ENCODE measurements at regions not wholly inside any gene's neighbourhood (a gene's known extent, or its start where the extent isn't known, plus 50 kb on each side); places are given as distances from the start of the nearest gene placed in this dataset.

DNA sequence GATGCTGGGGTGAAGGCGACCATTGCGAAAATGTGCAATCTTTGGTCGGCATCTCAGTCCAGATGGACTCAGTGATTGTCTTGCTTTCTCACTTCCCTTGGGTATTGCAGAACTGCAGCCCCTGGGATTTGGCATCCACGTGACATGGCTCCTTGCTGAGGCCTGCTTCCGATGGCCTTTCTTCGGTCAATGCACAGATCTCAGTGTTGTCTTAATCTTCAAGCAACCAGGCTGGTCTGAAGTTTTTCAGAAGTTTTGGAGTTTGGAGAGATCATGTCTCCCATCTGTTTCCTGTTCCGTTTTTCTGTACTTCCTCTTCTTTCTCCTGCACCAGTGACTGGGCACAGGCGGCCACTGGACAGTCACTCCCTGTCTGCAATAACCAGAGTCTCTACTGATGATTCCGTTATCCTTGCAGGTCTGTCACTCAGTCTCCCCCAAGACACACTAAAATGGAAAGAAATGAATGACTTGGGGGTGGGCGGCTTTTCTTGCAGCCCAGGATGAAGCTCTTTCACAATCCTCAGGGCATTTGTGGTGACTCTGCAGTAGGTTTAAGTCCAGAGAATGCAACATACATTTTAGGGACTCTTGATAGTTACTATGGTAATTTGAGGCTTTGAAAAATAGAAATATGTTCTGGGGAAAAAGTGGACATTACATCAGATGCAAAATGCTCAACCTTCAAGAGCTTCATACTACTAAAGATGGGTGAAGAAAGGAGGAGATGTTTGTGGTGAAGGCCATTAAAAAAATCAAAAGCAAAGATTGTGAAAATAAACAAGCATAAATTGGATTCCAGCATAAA is 106.3 kb upstream of the ZFHX3 start:
- H3K4me3 ChIP-seq (ENCODE audit: low read depth, low read length) = no peak overlapping the region
- DNase-seq (ENCODE audit: low read depth) = no peak
- TF ChIP-seq, protein P1, sequence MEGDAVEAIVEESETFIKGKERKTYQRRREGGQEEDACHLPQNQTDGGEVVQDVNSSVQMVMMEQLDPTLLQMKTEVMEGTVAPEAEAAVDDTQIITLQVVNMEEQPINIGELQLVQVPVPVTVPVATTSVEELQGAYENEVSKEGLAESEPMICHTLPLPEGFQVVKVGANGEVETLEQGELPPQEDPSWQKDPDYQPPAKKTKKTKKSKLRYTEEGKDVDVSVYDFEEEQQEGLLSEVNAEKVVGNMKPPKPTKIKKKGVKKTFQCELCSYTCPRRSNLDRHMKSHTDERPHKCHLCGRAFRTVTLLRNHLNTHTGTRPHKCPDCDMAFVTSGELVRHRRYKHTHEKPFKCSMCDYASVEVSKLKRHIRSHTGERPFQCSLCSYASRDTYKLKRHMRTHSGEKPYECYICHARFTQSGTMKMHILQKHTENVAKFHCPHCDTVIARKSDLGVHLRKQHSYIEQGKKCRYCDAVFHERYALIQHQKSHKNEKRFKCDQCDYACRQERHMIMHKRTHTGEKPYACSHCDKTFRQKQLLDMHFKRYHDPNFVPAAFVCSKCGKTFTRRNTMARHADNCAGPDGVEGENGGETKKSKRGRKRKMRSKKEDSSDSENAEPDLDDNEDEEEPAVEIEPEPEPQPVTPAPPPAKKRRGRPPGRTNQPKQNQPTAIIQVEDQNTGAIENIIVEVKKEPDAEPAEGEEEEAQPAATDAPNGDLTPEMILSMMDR (IDR thresholded peaks at IDR 0.05; ENCODE audit: control insufficient read depth, extremely low read depth, insufficient read depth) = no peak

DNA sequence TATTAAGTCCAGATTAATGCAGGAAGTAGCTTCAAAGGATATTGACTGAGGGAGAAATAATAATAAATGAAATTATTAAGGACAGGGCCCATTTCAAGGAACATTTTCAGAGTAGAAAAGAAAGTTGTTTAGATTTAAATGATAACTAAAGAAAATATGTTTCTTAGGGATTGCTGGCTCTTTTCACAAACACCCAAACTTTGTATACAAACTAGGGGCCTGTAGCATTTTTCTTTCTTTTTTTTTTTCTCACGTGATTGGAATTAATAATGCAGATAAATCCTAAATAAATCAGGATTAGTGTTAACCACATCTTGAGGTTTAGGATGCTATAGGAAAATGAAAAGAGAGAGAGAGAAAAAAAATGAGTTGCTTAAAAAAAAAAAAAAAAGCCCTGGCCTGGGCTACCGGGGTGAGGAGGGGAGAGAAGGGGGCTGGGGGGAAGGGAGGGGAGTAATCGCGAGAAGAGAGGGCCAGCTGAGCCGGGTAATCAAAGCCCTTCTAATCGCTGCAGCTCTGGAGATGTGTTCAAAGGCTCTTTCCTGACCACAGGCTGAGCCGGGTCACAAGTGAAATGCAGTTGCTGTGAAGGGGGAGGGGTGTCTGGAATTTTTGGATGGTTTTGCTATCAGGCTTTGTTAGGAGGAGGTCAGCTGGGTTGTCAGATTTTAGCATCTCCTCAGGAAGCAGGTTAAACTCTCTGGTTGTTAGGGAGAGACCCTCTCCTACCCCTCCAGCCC is 104.6 kb upstream of the ZFHX3 start:
- TF ChIP-seq, protein P1 (IDR thresholded peaks at IDR 0.05; ENCODE audit: control insufficient read depth, extremely low read depth, insufficient read depth) = no peak
- no peak overlapping the region for H3K4me3 ChIP-seq (ENCODE audit: low read depth, low read length)
- DNase-seq (ENCODE audit: low read depth) = no peak

DNA sequence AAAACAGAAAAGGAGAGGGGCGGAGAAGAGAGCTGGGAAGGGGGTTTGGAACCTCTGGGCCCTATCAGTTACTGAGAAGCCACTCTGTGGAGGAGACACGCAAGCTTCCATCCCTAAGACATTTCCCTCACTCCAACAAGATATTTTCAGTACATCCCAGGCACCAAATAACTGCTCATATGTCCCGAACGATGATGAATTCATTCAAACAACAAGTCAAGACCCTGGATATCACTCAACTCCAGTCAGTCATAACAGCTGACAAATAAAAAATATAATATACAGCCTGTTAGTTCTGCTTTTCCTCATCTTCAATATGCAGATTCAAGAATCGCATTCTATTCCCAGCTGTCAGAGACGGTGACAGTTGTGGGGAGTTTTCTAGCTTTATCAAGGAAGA is 104.0 kb upstream of the ZFHX3 start:
- DNase-seq (ENCODE audit: low read depth) = no peak
- no peak overlapping the region for H3K4me3 ChIP-seq (ENCODE audit: low read depth, low read length)
- TF ChIP-seq, protein P1 (IDR thresholded peaks at IDR 0.05; ENCODE audit: control insufficient read depth, extremely low read depth, insufficient read depth) = no peak

DNA sequence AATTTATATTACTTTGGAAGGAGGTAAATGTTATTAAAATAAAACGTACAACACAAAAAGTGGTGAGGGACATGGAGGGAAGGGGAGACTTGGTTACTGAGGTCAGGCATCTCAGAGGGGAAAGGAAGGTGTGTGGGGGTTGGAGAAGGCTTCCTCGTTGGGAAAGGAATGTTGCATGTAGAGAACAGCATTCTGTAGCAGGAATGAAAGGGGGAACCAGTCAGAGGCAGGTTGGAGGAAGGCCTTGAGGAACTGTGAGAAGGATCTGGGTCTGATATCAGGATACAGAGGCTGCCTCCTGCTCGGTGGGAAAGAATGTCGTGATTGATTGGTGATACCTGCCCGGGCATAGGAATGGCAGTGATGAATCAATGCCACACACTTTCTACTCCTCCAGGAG is 103.3 kb upstream of the ZFHX3 start:
- DNase-seq (ENCODE audit: low read depth) = no peak
- no peak overlapping the region for H3K4me3 ChIP-seq (ENCODE audit: low read depth, low read length)
- TF ChIP-seq, protein P1 (IDR thresholded peaks at IDR 0.05; ENCODE audit: control insufficient read depth, extremely low read depth, insufficient read depth) = no peak

DNA sequence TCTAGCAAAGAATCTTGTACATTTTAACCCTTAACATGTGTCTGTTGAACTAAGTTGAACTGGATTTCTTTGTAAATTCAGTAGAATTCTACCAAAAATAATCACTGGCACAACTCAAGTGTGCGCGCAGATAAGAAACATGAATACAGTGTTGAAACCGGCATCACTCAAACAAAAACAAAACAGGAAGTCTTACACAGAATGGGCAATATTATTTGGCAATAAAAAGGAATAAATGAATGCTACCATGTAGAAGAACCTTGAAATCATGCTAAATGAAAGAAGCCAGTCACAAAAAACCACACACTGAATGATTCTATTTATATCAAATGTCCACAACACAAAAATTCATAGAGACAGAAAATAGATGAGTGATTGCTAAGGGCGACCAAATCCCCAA is 102.9 kb upstream of the ZFHX3 start:
- DNase-seq (ENCODE audit: low read depth) = no peak
- H3K4me3 ChIP-seq (ENCODE audit: low read depth, low read length) = no peak overlapping the region
- TF ChIP-seq, protein P1 (IDR thresholded peaks at IDR 0.05; ENCODE audit: control insufficient read depth, extremely low read depth, insufficient read depth) = no peak

DNA sequence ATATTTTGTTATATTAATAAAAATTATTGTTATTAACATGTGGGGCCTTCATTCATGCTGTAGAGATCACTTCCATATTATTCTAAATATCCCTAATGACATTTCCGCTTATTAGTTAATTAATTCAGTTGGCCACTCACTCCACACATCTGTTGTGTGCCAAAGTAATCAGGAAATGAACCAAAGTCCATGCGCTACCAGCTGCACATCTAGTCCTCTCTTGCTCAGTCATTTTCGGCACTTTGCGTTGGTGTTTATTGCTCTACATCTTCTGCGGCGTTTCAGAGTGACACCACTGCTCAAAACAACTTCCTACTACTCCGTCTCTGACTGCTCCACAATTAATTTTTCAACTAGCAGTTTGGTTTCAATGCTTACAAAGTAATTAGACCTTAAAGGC is 101.4 kb upstream of the ZFHX3 start:
- DNase-seq (ENCODE audit: low read depth) = no peak
- H3K4me3 ChIP-seq (ENCODE audit: low read depth, low read length) = no peak overlapping the region
- TF ChIP-seq, protein P1 (IDR thresholded peaks at IDR 0.05; ENCODE audit: control insufficient read depth, extremely low read depth, insufficient read depth) = no peak
